Neutrophil (primary cell): ENCODE measurements at regions not wholly inside any gene's neighbourhood (a gene's known extent, or its start where the extent isn't known, plus 50 kb on each side); places are given as distances from the start of the nearest gene placed in this dataset.

Experiments used
- H3K27ac ChIP-seq: fragments of 200-600 bp; sonication (generic); 2 replicates; pipeline ENCODE4 v1.5.1; 2016; ENCODE audit warnings: mild to moderate bottlenecking, moderate library complexity
- H3K27me3 ChIP-seq: fragments of 200-600 bp; sonication (generic); 2 replicates; pipeline ENCODE4 v1.6.0; 2016; ENCODE audit warnings: mild to moderate bottlenecking
- H3K36me3 ChIP-seq: fragments of 200-600 bp; sonication (generic); 2 replicates; pipeline ENCODE4 v1.5.1; 2017
- H3K4me1 ChIP-seq, 2 experiments: fragments of 200-600 bp in 1 of 2; sonication (generic) in 1 of 2; 1 replicate in 1 of 2; 2 replicates in 1 of 2; pipeline versions ENCODE4 v1.5.1 to v1.6.1; 2013 to 2016; ENCODE audit warnings: low read depth in 1 of 2, low read length in 1 of 2, mild to moderate bottlenecking in 1 of 2, moderate library complexity in 1 of 2; ENCODE audit not compliant: control insufficient read depth in 1 of 2, insufficient read depth in 1 of 2
- H3K4me3 ChIP-seq, 2 experiments: fragments of 200-600 bp in 1 of 2; sonication (generic) in 1 of 2; 1 replicate in 1 of 2; 2 replicates in 1 of 2; pipeline ENCODE4 v1.5.1; 2013 to 2016; ENCODE audit warnings: low read depth in 1 of 2, low read length in 1 of 2, mild to moderate bottlenecking in 1 of 2, moderate library complexity in 1 of 2
- H3K9me3 ChIP-seq: fragments of 200-600 bp; sonication (generic); 2 replicates; pipeline ENCODE4 v1.5.1; 2016
- CTCF ChIP-seq: fragments of 200-600 bp; sonication (generic); IDR thresholded peaks from 2 replicates; pipeline ENCODE4 v1.5.1; 2016; ENCODE audit warnings: antibody characterized with exemption

GRCh38 chr1:194959795-194960194, 1648.4 kb downstream of the KCNT2 start:
- no peak overlapping the region for H3K4me3 ChIP-seq
- H3K27me3 ChIP-seq, result no peaks in the 10 kb centered on the region
- no peaks in the 10 kb centered on the region for H3K36me3 ChIP-seq
- no peaks in the 10 kb centered on the region for H3K4me1 ChIP-seq
- no peak overlapping the region for H3K27ac ChIP-seq
- no peak for TF ChIP-seq CTCF
- no peaks in the 10 kb centered on the region for H3K9me3 ChIP-seq

- Histone ChIP-seq H3K9me3 (no peaks in the 10 kb centered on the region), H3K36me3 (no peaks in the 10 kb centered on the region), H3K4me1 (no peaks in the 10 kb centered on the region), H3K27me3 (no peaks in the 10 kb centered on the region), H3K27ac (no peak overlapping the region), H3K4me3 (no peak overlapping the region)
- TF ChIP-seq CTCF, result no peak
Observed at GRCh38 chr1:194952171-194952570, 1656.1 kb downstream of the KCNT2 start.

GRCh38 chr1:194950584-194950983, 1657.7 kb downstream of the KCNT2 start:
- no peaks in the 10 kb centered on the region for H3K9me3 ChIP-seq
- no peak for TF ChIP-seq CTCF
- no peak overlapping the region for H3K27ac ChIP-seq

GRCh38 chr1:194940336-194941030, 1667.8 kb downstream of the KCNT2 start:
- Histone ChIP-seq H3K27me3 (no peaks in the 10 kb centered on the region), H3K4me3 (no peak overlapping the region), H3K36me3 (no peaks in the 10 kb centered on the region), H3K4me1 (no peaks in the 10 kb centered on the region), H3K27ac (no peak overlapping the region), H3K9me3 (no peaks in the 10 kb centered on the region)
- no peak for TF ChIP-seq CTCF

More at GRCh38 chr1:194950584-194950983, 1657.7 kb downstream of the KCNT2 start:
- Histone ChIP-seq H3K4me3 (no peak overlapping the region), H3K27me3 (no peaks in the 10 kb centered on the region), H3K36me3 (no peaks in the 10 kb centered on the region), H3K4me1 (no peaks in the 10 kb centered on the region)

GRCh38 chr1:194935864-194936263, 1672.4 kb downstream of the KCNT2 start:
- no peaks in the 10 kb centered on the region for H3K27me3 ChIP-seq
- H3K9me3 ChIP-seq, result no peaks in the 10 kb centered on the region
- no peaks in the 10 kb centered on the region for H3K4me1 ChIP-seq
- no peak overlapping the region for H3K27ac ChIP-seq
- no peaks in the 10 kb centered on the region for H3K36me3 ChIP-seq
- no peak overlapping the region for H3K4me3 ChIP-seq
- TF ChIP-seq CTCF, result no peak
